NCI-H2107 treated with DMSO at 0.1 percent for 48 hours (cell line): ENCODE measurements at regions not wholly inside any gene's neighbourhood (a gene's known extent, or its start where the extent isn't known, plus 50 kb on each side); places are given as distances from the start of the nearest gene placed in this dataset.
"Not testable (repeated sequence)": the region's sequence is repeated elsewhere in the genome, so short reads cannot be mapped to it uniquely, and the experiment has no call there.

ENCODE experiments used
- DNase-seq: peaks from one replicate; lab custom pipeline; 2025; ENCODE audit not compliant: unreplicated experiment; lab: John Stamatoyannopoulos, UW

- DNase-seq = no peak
These were observed 83.3 kb upstream of the GORAB start for GRCh38 chr1:170448661-170449158.

DNA sequence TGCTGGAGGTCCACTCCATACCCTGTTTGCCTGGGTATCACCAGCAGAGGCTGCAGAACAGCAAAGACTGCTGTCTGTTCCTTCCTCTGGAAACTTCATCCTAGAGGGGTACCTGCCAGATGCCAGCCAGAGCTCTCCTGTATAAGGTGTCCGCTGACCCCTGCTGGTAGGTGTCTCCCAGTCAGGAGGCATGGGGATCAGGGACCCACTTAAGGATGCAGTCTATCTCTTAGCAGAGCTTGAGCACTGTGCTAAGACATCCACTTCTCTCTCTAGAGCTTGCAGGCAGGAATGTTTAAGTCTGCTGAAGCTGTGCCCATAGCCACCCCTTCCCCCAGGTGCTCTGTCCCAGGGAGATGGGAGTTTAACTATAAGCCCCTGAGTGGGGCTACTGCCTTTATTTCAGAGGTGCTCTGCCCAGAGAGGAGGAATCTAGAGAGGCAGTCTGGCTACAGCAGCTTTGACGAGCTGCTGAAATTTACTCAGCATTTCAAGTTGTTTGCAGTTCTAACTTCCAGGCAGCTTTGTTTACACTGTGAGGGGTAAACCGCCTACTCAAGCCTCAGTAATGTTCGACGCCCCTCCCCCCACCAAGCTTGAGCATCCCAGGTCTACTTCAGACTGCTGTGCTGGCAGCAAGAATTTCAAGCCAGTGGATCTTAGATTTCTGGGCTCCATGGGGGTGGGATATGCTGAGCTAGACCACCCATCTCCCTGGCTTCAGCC, 74.5 kb upstream of the GORAB start:
- DNase-seq = not testable (repeated sequence)

- DNase-seq = no peak
These were observed 72.0 kb upstream of the GORAB start for GRCh38 chr1:170460001-170460400.

- no peak for DNase-seq
These were observed 71.4 kb upstream of the GORAB start for GRCh38 chr1:170460414-170461155.

GRCh38 chr1:170461291-170461747, 70.6 kb upstream of the GORAB start:
- no peak for DNase-seq

- no peak for DNase-seq
These were observed 70.1 kb upstream of the GORAB start for GRCh38 chr1:170461762-170462384.

DNA sequence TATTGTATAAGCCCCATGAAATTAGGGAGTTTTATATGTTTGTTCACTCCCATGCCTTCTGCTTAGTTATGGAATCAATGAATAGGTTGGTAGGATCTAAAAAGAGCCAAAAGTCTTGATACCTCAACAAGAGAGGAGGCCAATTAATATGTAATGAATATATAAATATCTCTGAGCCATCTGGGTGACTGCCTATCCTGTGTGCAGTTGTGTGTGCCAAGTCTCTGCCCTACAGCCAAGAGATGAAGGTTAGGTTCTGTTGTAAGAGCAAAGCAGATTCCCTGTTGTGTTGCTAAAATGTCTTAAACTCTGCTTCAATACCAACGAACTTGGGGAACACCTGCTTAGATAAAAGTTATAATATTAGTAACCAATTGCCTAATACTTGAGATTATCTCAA, 61.8 kb upstream of the GORAB start:
- DNase-seq = no peak

- no peak for DNase-seq
These were observed 60.4 kb upstream of the GORAB start for GRCh38 chr1:170471398-170472053.

DNA sequence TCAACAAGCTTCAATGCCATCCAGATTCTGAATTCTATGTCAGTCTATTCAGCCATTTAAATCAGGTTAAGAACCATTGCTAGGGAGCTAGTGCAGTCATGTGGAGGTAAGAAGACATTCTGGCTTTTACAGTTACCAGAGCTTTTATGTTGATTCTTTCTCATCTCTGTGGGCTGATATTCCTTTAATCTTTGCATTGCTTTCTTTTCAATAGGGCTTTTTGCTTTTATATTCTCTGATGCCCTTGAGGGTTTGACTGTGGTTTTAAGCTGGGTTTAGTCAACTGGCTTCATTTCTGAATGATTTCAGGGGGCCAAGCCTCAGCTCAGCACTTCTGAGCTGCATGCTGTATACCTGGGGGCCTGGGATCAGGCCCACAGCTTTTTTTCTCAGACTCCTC, 51.0 kb upstream of the GORAB start:
- no peak for DNase-seq
